ENCODE measurements at regions not wholly inside any gene's neighbourhood (a gene's known extent, or its start where the extent isn't known, plus 50 kb on each side); places are given as distances from the start of the nearest gene placed in this dataset.
"Not testable (repeated sequence)": the region's sequence is repeated elsewhere in the genome, so short reads cannot be mapped to it uniquely, and the experiment has no call there.

DNA sequence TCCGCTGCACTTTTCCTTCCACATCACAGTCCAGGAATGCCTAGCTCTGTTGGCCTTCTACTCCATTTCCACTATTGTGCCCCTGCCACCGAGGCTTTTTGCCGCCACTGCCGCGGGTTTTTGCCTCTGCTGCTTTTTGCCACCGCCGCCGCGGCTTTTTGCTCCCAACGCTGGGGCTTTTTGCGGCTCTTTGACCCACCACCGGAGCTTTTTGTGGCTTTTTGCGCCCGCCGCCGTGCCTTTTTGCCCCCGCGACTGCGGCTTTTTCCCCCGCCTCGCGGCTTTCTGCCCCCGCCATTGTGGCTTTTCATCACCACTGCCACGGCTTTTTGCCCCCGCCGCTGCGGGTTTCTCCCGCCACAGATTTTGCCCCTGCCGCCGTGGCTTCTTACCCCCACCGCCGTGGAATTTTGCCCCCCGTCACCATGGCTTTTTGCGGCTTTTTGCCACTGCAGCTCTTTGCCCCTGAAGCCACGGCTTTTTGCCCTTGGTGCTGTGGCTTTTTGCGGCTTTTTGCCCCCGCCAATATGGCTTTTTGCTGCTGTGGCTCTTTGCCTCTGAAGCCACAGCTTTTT, 2798.7 kb upstream of the TEKT4 start:
- peak; percentile 0 for DNase-seq (ENCODE audit: low spot score)

DNA sequence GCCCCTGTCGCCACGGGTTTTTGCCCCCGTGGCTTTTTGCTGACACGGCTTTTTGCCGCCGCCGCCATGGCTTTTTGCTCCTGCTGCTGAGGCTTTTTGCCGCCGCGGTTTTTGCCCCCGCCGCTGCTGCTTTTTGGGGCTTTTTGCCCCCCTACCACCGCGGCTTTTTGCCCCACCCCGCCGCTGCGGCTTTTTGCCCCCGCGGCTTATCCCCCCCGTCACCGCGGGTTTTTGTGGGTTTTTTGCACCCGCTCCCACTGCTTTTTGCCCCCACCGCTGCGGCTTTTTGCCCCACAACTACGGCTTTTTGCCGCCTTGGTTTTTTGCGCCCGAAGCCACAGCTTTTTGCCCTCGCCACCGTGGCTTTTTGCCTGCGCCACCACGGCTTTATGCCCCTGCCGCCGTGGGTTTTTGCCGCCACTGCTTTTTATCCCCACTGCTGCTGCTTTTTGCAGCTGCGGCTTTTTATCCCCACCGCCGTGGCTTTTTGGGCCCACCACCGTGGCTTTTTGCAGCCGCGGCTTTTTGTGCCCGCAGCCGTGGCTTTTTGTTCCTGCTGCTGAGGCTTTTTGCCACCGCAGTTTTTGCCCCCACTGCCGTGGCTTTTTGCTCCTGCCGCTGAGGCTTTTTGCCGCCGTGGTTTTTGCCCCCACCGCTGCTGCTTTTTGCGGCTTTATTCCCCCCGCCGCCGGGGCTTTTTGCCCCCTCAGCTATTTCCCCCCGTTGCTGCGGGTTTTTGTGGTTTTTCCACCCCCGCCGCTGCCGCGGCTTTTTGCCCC, 2798.0 kb upstream of the TEKT4 start:
- peak; percentile 0 for DNase-seq (ENCODE audit: low spot score)

DNA sequence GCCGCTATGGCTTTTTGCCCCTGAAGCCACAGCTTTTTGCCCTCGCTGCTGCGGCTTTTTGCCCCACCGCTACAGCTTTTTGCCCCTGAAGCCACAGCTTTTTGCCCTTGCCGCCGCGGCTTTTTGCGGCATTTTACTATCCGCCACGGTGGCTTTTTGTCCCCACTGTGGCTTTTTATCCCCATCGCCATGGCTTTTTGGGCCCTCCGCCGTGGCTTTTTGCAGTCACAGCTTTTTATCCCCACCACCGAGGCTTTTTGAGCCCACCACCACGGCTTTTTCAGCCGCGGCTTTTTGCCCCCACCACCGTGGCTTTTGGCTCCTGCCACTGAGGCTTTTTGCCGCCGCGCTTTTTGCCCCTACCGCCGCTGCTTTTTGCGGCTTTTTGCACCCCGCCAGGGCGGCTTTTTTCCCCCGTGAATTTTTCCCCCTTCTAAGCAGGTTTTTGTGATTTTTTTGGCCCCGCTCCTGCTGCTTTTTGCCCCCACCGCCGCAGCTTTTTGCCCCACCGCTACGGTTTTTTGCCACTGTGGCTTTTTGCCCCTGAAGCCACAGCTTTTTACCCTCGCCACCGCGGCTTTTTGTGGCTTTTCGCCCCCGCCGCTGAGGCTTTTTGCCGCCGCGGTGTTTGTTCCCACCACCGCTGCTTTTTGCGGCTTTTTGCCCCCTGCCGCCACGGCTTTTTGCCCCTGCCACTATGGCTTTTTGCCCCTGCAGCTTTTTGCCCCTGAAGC, 2797.2 kb upstream of the TEKT4 start:
- peak; percentile 1 for DNase-seq (ENCODE audit: low spot score)

DNA sequence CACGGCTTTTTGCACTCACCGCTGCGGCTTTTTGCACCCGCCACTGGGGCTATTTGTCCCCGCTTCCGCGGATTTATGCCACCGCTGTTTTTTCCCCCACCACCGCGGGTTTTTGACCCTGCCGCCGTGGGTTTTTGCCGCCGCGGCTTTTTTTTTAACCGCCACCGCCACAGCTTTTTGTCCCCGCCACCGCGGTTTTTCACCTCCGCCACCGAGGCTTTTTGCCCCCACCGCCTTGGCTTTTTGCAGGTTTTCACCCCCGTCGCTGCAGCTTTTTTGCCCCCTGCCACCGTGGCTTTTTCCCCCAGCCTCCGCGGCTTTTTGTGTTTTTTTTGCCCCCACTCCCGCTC, 2796.7 kb upstream of the TEKT4 start:
- DNase-seq (ENCODE audit: low spot score): peak; percentile 2

DNA sequence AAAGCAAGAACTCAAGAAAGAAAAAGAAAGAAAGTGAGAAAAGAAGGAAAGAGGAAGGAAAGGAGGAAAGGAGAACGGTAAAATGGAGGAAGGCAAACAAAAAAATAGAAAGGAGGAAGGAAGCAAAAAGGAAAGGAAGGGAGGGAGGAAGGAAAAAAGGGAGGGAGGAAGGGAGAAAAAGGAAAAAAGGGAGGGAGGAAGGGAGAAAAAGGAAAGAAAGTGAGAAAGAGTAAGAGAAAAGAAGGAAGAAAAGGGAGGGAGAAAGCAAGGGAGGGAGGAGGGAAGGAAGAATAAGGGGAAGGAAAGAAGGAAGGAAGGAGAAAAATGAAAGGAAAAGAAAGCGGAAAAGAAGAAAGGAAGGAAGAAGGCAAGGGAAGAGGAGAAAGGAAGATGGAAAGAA, 2795.9 kb upstream of the TEKT4 start:
- not testable (repeated sequence) for DNase-seq (ENCODE audit: low spot score)

Measured in AG20443 (cell line).